ENCODE measurements at regions not wholly inside any gene's neighbourhood (a gene's known extent, or its start where the extent isn't known, plus 50 kb on each side); places are given as distances from the start of the nearest gene placed in this dataset.
A peak's percentile ranks its signal among the peaks of the same experiment; 100 is the strongest.
"Not testable (repeated sequence)": the region's sequence is repeated elsewhere in the genome, so short reads cannot be mapped to it uniquely, and the experiment has no call there.

- DNase-seq (ENCODE audit: low read depth in 3 of 3) = no peak
These were observed 104.9 kb downstream of the CDC7 start for GRCh38 chr1:91605566-91605965.

DNA sequence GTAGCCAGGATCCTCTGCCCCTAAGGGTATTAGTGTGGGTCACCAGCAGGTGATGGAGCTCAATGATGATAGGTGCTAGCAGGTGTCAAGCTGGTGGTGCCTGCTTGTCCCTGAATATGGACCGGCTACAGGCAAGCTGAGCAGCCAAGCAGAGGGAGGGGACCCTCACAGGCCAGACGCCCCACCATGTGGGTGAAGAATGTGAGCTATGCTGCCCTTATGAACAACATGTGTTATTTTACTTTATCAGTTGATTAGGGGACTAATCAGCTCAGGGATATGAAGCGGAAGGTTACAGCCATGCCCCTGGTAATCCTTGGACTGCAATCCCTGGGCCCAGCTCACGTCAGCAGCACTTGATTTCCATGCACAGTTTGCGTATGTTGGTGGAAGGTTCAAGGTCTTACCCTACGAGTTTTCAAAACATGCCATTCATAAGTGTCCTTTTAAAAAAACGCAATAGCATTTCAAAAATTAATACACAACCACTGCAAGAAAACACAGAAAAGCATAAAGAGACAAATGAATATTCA lies 106.0 kb downstream of the CDC7 start:
- DNase-seq (ENCODE audit: low read depth in 3 of 3) = no peak

DNA sequence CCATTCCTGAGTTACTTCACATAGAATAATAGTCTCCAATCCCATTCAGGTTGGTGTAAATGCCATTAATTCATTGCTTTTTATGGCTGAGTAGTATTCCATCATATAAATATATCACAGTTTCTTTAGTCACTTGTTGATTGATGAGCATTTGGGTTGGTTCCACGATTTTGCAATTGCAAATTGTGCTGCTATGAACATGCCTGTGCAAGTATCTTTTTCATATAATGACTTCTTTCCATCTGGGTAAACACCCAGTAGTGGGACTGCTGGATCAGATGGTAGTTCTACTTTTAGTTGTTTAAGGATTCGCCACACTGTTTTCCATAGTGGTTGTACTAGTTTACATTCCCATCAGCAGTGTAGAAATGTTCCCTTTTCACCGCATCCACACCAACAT lies 107.0 kb downstream of the CDC7 start:
- not testable (repeated sequence) for DNase-seq (ENCODE audit: low read depth in 3 of 3)

DNA sequence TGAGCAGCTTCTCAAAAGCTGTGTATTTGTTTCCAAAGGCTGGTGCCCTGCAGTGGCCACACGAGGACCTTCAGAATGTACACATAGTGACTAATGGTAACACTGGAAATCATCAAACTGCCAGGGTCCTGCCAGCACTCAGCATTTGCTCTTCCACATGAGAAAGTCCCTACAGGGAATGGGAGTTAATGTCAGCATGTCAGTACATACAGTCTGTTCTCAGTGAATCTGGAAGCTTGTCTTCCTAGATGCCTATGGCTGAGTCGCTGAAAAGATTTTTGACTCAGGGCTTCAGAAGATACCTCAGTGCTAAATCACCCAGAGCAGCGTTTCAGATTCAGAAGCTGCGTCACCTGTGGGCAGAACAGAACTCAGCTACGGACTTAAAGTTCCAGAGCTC lies 108.2 kb downstream of the CDC7 start:
- DNase-seq (ENCODE audit: low read depth in 3 of 3) = no peak

DNA sequence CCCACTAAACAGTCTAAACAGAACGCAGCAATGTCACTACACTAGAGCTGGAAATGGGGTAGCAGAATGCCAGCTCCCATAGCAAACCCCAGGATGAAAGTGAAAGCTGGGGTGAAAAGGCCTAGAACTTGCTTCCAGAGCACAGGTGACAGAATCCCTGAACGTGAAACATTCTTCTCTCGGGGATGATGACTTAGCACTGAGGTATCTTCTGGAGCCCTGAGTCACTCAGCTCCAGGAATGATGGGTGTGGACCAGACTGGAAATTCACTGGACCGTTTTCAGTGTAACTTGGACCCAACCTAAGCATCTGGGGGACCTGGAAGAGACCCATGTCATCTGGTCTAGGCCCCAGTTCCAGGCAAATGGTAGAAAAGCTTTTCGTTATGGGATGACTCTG lies 108.9 kb downstream of the CDC7 start:
- no peak for DNase-seq (ENCODE audit: low read depth in 3 of 3)

DNA sequence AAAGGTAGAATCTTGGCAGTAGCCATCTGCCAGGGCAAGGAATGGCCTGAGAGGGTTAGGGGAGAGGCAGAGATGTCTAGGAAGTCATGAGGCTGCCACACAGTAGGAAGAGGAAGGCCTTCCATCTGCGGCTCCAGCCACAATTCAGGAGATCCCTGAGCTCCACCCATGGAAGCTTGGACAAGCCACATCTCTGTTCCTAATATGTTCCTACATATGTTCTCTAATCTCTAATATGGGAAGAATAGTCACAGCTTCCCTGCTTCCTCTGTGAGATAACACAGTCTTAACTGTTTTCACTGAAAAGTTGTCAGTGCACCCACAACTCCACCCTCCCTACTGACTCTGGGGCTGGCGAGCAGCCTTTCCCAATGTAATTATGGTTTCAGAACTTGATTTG lies 109.5 kb downstream of the CDC7 start:
- DNase-seq (ENCODE audit: low read depth in 3 of 3) = no peak

GRCh38 chr1:91610789-91611188 lies 110.1 kb downstream of the CDC7 start:
- DNase-seq (ENCODE audit: low read depth in 3 of 3) = no peak

- DNase-seq (ENCODE audit: low read depth in 3 of 3) = no peak
These were observed 110.8 kb downstream of the CDC7 start for GRCh38 chr1:91611483-91611917.

DNA sequence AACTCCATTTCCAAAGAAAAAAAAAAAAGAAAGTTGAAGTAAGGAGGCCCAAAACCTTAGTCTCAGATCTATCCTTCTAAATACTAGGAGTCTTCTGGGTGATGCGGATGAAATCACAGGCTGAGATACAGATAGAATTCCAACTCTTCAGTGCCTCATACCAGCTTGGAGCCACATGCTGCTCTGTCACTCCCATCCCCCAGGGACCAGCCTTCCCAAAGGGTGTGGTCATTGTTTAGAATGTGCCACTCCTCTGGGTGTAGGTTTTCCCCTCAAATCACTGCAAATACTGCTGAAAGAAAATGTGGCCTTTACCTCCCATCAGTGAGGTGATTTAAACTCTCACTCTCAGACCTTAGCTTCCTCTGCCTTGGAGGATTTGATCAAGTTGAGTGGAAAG lies 112.9 kb downstream of the CDC7 start:
- DNase-seq (ENCODE audit: low read depth in 3 of 3) = no peak

- no peak for DNase-seq (ENCODE audit: low read depth in 3 of 3)
These were observed 116.1 kb downstream of the CDC7 start for GRCh38 chr1:91616712-91617111.

- DNase-seq (ENCODE audit: low read depth in 3 of 3) = peak in 1 of 3 experiments; percentile 12
These were observed 116.7 kb downstream of the CDC7 start for GRCh38 chr1:91617285-91617765.

- no peak for DNase-seq (ENCODE audit: low read depth in 3 of 3)
These were observed 119.2 kb downstream of the CDC7 start for GRCh38 chr1:91619881-91620280.

DNA sequence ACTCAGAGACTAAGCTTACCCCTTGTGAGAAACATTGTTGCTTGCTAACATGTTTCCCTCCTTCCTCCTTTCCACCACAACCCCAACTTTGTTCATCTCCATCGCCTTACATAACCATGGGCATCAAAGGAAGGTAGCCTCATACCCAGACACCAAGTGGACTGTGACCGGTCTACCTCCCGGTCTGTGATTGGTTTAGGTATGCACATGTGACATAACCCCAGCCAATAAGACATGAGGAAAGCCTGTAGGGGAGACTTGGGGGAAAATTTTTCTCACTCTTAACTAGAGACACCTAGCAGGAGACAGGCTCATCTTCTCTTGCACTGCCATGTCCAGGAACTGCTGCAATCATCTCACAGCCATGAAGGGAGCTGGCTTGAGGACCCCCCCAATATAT lies 120.7 kb downstream of the CDC7 start:
- DNase-seq (ENCODE audit: low read depth in 3 of 3) = no peak

GRCh38 chr1:91621907-91622306 lies 121.3 kb downstream of the CDC7 start:
- no peak for DNase-seq (ENCODE audit: low read depth in 3 of 3)

DNA sequence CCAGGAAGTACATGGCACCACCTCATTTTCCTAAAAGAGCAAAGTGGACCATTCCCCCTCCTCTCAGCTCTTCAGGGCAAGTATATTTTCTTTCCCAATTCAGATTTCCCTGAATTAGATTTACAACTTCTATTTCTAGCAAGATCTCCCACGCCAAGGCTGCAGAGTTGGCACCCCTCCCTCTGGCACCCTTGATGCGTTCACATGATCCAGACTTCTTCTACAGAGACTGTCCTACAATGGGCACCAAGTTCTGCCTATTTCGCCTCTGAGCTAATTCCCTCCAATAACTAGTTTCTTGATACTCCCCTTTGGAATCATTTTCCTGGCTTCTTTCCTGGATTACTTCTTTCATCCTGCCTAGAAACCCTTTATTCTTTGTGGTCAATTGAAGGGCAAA lies 122.0 kb downstream of the CDC7 start:
- DNase-seq (ENCODE audit: low read depth in 3 of 3) = no peak

DNA sequence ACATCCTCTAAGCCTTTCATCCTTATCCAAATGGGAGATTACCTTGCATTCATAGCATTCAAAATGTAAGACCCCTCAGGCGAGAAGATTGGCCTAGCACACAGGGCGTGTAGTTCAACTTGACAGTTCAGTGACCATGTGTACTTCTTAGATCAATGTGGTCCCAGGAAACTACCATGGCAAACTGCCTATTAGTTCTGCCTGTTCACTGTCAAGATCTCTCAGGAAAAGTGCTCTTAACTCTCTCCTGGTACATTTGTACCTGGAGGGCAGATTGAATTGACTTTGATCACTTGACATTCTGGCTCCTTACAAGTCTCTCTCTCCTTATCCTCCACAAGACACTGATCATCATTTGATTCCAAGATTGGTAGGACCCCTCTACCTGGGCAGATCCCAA lies 122.4 kb downstream of the CDC7 start:
- no peak for DNase-seq (ENCODE audit: low read depth in 3 of 3)

- no peak for DNase-seq (ENCODE audit: low read depth in 3 of 3)
These were observed 123.7 kb downstream of the CDC7 start for GRCh38 chr1:91624331-91624730.
